Midbrain (tissue), 1 donor: ENCODE measurements at regions not wholly inside any gene's neighbourhood (a gene's known extent, or its start where the extent isn't known, plus 50 kb on each side); places are given as distances from the start of the nearest gene placed in this dataset.

ENCODE experiments used
- DNase-seq: peaks from one replicate; lab custom pipeline; 2025; lab: John Stamatoyannopoulos, UW

DNA sequence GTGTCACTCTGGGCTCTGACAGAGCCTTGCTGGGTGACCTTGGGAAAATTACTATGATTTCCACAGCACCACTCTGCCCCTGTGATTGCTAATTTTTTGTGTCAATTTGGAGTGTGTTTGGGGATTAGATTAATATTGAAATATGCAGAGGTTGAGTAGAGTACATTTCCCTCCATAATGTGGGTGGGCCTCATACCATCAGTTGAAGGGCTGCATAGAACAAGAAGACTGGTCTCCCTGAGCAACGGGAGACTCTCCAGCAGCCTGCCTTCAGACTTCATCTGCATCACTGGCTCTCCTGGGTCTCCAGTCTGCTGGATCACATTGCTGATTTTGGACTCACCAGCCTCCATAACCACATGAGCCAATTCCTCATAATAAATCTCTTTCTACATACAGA lies 313.7 kb downstream of the TNS1 start:
- DNase-seq, result no peak

DNA sequence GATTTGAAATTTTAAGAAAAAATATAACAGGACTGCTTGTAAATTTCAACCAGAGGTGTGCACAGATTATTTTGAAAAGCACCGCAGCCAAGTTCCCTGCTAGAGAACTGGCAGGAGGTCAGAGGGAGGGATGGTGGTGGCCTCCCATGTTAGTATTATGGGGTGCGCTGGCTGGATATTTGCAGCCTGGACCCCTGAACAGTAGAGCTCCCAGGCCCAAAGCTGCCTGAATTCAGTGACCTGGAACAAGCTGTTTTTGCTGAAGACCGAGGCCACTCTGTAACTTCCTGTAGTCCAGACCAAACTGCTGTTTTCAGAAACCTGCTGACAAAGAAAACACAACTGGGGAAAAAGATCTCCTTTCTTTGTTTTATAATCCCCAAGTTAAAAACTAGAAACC lies 314.3 kb downstream of the TNS1 start:
- DNase-seq, result no peak

DNA sequence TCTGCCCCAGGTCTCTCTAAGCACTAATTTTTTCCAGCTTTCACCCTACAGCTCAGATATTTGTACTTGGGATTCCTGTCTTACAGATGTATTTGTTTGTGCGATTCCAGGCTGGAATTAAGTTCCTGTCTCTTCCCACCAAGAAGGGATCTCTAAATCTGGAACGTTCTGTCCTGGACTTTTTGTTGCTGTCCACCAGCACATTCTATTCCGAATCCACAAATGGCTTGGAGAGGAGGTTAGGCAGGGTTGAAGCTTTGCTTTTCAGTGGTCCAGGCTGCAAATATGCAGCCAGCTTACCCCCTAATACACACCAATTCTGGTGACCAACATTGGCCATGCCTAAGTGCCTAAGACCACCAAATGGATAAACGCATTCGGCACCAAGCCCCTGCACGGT lies 315.0 kb downstream of the TNS1 start:
- DNase-seq, result no peak

DNA sequence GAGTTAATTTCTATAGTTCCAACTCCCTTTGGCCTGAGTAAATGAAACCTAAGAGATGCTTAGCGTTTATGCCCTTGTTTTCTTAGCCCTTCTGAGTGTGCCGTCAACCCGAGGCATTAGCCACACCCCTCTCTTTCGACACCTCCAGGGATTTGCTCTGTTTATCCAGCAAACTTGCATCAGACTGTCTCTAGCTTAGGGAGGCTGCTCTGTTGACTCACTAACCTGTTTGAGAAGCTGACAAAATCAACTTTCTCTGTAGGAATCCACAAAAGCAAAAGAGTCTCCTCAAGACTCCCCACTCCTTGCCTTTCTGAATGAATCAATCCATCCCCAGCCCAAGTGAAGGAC lies 317.6 kb downstream of the TNS1 start:
- DNase-seq, result no peak

DNA sequence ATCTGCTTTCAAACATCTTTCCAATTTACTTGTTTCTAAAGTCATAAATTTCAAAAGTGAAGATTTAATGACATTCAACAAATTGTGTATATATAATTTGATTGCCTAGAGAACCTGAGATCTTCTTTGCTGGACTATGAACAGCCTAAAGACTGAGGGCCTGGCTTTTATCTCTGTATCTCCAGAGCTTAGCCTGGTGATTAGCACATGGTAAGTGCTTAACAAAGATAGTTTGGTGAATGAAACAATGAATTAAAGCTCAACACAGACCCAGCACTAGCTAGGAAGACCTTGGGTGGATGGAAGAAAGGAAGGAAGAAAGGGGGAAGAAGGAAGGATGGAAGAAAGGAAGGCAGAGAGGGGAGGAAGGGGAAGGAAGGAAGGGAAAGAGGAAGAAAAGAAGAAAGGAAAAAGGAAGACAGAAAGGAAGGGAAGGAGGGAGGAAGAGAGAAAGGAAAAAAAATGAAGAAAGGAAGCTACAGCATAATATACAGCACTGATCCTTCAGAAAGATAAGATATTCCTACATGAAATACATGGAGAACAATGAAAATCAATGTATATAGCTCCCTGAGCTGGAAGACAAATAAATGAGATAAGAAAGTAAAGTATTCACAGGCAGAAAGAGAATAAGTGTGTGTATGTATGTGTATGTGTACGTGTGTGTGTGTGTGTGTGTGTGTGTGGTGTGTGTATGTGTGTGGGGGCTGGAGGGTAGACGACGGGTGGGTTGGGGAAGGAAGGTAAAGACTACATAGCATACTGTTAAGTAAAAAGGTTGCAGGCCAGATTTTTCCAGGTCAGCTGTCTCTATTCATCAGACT lies 318.2 kb downstream of the TNS1 start:
- DNase-seq, result no peak

DNA sequence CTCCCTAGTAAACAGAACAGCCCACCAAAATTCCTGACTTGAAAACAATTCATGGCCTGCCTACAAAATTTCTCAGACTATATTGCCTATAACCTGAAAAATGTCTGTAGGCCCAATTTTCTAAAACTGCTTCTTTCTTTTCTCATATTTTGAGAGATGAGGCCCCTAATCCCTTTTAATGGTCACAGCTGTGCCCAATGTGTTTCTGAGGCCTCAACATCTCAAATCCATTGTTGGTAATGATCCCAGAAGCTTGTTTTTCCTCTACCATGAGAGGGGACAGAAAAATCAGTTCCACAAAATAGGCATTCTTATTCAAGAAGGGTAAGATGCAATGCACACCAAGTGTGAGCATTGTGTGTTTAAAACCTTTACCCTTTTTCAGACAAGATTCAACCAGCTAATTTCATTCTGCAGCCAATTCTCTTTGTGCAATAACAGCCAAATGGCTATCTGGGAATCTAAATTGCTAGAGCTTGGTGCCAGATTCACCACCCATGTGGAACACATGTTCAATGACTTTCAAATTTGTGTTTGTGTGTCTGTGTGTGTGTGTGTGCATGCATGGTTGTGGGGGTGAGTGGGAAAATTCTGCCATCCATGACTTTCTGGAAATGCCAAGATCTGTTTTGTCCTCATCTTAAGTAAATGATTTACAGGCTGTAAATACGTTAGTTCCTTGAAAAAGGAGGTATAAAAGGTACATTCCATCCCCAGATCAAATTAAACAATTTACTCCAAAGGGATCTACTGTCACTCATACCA lies 319.5 kb downstream of the TNS1 start:
- DNase-seq, result no peak

DNA sequence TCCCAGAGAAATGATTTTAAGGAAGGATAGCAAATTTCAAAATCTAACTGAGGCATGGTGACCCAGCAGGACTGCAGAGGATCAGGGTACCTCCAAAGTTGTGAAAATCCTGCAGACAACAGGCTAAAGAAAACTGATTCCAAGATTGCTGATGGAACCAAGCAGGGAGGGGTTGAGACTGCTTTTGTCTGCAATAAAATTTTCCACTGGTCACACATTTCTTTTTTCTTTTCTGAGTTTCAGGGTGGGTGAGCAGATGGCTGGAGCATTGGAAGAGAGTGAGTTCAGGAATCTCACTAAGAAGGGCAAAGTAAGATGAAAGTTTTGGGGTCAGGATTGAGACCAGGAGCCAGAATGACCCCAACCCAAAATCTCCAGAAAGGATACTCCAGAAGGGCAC lies 321.0 kb downstream of the TNS1 start:
- DNase-seq, result no peak

DNA sequence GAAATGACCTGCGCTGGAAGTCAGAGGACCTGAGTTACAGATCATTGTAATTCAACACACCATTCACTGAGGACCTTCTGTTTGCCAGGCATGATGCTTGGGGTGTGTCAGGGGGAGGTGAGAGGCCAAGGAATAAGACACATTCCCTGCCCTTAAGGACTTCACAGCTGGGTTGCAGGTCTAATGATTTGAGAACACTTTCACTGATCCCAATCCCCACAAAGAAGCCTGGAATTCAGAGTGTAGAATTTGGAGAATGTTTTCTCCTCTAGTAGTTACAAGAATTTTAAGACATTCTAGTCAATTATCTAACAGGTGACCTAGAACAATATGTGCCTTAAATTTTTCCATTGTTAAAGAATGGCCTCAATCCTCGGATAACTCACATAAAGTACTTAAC lies 322.4 kb downstream of the TNS1 start:
- DNase-seq, result no peak

DNA sequence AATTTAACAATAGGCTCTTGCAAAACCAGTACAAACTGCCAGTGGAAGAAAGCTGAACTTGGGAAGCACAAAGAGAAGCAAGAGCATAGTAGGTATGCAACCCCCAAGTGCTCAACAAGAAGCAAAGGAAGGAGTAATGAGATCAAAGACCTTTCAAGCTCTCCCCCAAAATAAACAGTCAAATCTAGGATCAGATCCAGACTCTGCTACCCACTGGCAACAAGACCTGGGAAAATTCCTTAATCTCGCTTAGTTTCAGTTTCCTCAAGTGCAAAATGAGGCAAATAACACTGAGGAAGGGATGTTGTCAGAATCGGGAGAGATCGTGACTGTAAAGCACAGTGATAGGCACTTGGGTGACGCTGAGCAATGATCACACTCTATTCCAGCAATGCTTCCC lies 329.2 kb downstream of the TNS1 start:
- DNase-seq, result no peak

DNA sequence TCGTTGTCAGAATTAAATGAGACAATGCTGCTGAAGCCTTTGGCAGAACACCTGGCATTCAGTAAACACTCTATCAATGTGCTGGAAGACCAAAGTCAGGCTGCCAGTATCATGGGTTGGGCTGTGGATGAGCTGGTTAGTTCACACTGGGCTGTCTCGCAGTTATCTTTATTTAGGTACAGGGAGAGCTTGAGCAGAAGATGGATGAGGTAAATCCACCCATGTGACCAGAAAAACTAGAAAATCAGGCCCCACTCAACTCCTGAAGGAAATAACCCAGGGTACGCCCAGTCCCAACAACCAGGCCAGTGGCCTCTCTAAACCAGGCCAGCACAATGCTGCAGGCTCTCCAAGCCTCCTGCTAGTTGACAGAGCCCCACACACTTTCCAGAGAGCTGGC lies 330.3 kb downstream of the TNS1 start:
- DNase-seq, result no peak

DNA sequence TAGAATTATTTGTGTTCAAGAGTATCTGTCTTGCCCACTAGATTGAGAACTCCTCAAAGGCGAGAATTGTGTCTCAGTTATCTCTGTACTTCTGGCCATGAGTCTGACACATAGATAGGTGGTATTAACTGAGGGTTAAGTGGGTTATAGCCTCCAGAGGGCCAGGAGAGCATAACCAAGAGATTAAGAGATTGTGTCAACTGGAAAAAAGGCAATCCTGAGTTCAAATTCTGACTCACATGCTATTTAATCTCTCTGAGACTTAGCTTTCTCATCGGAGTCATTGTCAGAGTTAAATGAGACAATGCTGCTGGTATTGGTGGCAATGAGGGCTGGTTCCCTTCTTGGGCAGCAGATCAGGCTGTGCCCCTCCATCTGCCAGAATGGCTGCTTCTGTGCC lies 330.9 kb downstream of the TNS1 start:
- DNase-seq, result no peak

DNA sequence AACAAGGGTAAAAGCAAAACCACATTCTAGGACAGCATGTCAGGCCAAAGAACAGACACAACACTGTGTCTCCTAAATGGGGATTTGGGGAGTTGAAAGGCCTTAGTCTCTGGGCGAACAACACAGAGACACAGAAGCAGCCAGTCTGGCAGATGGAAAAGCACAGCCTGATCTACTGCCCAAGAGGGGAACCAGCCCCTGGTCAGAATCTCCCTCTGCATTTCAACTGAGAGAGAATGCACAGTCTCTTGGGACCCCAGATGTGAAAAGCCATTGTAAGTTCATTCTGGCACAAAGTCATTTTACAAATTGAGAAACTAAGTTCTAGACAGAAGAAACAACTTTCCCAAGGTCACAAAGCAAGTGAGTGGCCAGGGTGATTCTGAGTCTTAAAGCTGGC lies 331.7 kb downstream of the TNS1 start:
- no peak for DNase-seq

DNA sequence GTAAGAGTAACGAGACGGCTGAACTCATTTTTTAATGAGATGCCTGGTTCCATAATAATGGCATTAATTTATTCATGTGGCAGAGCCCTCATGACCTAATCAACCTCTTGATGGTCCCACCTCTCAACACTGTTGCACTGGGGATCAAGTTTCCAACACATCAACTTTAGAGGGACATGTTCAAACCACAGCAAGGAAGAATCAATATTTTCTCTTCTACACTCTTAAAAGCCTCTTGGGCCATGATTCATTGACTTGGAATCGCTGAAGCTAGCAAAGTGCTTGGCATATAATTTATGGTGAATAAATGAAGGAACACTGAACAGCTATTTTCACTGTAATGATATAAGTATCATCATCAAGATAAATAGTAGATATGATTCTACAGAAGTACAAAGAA lies 333.0 kb downstream of the TNS1 start:
- DNase-seq, result no peak

DNA sequence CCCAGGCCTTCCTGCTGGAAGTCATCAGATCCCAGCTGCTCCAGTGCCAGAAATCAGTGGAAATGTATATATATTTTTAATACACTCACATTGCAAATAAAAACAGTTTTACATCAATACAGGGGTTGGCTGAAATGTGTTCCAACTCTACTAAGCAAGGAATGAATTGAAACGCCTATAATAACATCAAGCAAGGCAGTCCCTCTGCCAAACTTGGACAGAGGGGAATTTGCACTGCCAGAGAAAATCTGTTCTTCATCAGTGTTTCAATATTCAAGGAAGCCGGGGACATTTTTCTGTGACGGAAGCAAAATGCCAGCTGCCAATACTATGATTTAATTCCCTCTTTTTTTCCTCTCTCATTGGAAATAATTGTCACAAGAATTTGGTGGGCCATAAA lies 335.3 kb downstream of the TNS1 start:
- DNase-seq, result no peak

DNA sequence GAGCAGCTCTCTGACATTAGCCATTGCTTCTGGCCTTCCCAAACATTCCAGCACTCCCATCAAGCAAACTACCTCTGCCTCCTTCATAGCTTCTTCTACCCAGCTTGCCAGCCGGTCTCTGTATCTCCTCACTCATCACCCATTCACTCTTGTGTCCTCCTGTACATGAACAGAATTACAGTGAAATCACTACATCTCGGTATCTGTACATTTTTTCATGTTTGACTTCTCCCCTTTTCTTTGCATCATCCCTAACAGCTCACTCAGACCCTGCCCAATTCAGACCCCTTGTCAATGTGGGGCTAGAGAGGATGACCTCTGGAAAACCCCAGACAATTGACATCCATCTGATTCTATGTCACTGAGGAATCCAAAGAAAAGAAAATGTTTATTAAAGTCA lies 335.8 kb downstream of the TNS1 start:
- DNase-seq, result no peak

DNA sequence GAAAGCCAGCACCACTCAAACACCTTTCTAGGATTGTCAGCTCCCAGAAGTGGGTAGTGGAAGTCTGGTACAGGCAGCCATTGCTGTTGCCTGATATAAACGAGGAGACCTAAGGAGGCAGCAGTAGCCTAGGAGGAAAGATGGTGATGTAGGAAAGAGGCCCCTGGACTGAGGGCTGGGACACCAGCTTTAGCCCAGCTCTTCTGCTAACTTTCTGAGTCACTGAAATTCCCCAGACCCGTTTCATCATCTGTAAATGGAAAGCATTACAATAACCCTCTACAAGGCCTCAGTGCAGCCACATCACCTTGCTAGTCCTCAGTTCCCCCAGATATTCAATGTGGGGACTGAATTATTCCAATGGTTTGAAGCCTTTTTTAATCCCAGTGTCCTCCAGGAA lies 336.5 kb downstream of the TNS1 start:
- no peak for DNase-seq

DNA sequence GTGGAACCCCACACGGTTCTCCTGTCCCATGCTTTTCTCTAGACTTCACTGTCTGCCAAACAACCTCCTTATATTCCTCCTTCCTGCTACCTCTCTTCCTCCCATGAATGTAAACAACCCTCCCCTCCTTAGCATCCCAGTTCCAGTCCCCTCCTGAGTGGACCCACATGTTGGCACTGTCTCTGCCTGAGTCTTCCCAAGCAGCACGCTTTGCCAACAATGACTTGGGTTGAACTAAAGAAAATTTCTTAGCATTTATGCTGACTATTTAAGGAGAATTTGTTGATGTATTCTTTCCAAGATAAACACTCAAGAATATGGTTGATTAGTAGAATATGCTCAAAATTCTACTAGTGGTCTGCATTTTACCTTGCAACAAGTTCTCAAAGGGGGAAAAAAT lies 338.0 kb downstream of the TNS1 start:
- no peak for DNase-seq

DNA sequence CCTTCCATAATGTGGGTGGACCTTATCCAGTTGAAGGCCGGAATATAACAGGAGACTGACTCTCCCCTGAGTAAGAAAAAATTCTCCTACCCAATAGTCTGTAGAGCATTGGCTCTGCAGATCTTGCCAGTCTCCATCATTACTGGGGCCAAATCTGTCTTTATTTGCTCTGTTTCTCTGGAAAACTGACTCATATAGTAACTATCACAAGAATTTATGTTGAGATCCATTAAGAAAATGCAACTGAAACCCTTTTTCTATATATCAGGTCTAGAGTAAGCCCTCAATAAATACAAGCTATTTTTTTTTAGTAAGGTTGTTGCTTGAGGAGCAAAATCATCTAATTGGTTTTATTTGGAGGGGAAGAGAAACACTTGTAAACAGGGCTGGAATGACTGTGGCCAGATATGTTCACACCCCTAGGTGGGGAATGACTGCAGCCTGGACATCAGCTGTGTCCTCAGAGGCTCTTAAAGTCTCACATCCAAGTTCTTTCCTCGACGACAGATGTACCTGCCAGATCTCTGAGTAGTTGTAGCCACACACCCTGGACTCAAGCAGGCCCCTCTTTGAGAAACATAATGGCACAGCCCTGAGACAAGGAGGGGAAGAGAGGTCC lies 339.7 kb downstream of the TNS1 start:
- DNase-seq, result no peak

DNA sequence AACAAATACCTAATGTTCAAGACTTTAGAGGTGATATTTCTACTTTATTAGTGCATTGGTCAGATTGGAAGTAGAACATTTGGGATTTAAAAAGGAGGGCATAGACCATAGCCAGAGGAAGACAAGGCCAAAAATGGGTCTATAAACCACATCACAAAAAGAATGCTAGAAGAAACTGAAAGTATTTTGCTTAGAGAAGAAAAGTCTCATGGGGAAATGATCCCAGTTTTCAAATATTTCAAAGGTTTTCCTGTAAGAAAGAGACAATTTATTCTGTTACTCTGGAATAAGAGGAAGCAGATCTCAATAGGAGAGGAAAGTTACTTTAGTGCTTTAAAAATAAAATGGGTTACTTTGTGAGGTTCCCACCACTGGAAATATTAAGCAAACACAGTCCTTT lies 341.4 kb downstream of the TNS1 start:
- no peak for DNase-seq

DNA sequence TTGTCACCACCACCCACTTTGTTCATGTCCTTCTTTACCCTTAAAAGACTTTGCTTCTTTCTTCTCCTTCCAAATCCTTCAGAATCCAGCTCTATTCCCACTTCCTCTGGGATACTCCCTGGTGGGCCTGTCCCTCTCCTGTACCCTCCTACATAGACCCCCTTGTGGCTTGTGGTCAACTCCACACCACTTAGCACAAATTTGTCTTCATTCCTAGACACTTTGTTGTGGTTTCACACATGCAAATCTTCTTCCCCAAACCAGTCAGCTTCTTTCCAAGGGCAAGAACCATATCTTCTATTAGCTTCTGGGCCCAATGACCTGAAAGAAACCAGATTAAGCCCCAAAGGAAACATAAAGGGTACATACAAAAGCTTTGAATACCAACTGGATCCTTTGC lies 342.4 kb downstream of the TNS1 start:
- DNase-seq, result no peak

DNA sequence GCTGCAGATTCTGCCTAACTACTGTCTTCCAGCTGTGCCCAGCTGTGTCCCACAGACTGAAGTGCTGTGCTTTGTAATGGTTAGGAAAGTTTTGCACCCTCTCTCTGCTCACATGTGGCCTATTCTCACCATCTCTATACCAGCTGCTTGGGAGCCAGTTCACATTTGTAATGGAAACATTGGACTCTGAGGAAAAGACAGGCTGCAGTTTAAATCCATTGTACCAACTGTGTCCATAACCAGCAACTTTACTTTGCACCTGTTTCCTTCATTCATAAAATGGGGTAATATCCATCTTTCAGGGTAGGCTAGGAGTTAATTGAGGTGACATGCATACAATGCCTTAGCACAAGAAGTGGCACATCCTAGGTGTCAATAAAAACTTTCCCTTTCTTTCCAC lies 344.0 kb downstream of the TNS1 start:
- DNase-seq, result no peak

DNA sequence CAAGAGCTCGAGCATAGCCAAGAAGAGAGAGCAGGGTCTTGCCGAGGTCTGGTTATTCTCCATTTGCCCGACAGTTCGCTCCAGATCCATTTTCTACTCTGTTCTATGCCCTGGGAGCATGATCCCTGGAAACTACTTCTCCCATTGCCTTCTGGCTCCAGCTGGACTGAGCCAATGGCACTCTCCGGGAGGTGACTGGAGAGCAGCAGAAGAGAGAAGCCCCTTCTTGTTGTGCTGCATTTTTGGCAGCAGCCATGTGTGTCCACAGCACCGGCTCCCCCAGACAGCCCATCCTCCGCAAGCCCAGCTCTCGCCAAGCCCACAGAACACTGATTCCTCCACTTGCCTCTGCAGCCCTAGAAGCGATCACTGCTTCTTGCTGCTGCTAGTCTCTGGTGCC lies 345.5 kb downstream of the TNS1 start:
- peak; percentile 48 for DNase-seq

DNA sequence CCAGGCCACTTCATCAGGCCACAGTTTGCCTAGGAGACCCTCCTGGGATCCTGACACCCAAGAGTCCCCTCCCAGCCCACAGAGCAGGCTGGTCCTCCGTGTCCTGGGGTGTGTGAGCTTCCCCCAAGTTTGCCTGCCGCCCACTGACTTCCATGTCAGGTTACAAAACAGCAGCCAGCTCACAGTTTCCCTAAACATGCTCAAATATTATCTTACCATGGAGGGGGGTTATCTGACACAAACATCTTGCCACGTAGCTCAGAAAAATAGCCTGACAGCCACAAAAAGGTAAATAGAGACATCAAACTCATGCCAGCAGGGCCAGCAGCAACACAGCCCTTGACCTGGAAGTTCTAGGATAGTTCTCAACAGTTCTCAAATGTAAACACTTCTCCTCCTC lies 346.5 kb downstream of the TNS1 start:
- DNase-seq, result no peak
